GM10266 (cell line): ENCODE measurements at regions not wholly inside any gene's neighbourhood (a gene's known extent, or its start where the extent isn't known, plus 50 kb on each side); places are given as distances from the start of the nearest gene placed in this dataset.

ENCODE experiments used
- DNase-seq: peaks from one replicate; pipeline ENCODE4 v3.0.0; 2012; ENCODE audit errors: extremely low spot score
- TF ChIP-seq, protein P1 (sequence below): IDR thresholded peaks from 2 replicates; pipeline ENCODE4 v1.5.1; 2012; ENCODE audit warnings: mild to moderate bottlenecking, low read depth; ENCODE audit not compliant: control insufficient read depth, insufficient read depth; ENCODE audit errors: missing control alignments

DNA sequence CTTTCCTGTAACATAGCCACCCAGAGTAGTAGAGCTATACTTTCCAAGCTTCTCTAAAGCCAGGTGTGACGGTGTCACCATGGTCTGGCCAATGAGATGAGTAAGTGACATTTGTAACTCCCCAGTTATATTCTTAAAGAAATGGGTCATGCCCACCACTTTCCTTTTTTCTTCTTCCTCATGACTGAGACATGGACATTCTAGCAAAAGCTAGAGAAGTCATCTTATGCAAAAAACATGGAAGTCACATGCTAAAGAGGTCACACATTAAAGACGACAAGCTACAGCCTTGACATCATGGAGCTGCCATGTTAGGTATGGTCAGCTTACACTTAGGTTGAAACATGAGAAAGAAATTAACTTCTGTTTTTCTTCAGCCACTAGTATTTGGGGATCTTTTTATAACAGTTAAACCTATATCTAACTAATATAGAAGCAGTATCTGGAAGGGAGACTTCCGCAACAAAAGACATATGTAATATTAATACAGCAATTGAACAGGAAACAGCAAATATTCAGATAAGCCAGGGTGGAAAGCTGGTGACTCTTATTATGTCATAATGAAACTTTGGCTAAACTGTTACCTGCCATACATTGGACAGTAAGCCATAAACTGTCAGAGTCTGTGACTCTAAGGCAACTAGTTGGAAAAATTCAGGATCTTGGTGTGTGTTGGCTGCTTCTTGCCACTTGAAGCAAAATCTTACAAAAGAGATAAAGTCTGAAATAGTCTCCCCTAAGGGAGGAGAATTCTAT is 54.7 kb upstream of the SNX2 start:
- no peak for DNase-seq
- TF ChIP-seq, protein P1, sequence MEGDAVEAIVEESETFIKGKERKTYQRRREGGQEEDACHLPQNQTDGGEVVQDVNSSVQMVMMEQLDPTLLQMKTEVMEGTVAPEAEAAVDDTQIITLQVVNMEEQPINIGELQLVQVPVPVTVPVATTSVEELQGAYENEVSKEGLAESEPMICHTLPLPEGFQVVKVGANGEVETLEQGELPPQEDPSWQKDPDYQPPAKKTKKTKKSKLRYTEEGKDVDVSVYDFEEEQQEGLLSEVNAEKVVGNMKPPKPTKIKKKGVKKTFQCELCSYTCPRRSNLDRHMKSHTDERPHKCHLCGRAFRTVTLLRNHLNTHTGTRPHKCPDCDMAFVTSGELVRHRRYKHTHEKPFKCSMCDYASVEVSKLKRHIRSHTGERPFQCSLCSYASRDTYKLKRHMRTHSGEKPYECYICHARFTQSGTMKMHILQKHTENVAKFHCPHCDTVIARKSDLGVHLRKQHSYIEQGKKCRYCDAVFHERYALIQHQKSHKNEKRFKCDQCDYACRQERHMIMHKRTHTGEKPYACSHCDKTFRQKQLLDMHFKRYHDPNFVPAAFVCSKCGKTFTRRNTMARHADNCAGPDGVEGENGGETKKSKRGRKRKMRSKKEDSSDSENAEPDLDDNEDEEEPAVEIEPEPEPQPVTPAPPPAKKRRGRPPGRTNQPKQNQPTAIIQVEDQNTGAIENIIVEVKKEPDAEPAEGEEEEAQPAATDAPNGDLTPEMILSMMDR: no peak

DNA sequence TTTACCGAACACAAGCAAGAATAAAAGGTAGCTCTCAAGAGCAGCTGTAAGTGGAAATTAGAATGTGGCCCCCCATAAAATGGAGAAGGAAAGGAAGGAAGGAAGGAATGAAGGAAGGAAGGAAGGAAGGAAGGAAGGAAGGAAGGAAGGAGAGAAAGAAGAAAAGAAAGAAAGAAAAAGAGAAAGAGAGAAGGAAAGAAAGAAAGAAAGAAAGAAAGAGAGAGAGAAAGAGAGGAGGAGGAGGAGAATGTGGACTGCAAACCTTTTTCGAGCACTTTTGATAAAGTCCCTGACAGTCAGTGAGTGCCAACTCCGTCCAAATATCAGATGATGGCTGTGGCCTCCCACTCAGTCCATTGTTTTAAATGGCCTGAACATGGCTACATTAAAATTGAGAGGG is 53.8 kb upstream of the SNX2 start:
- TF ChIP-seq, protein P1: no peak
- no peak for DNase-seq

DNA sequence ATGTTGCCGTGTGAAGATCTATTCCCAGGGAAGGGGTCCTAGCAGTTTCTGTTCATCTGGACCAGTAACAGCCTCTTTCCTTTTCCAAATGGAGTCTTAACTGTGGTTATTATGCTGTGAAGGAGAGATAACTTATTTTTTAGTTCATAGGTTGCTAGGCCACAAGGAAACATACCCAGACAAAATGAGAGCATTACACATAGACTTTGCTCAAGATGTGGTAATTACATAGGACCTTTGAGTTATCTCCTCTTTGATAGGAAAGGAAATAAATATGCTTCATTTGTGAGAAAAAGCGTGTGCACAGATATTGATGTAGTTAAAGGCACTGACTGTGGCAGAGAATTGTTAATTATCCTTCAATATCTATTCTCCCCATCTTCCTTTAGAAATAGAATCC is 52.5 kb upstream of the SNX2 start:
- TF ChIP-seq, protein P1: no peak
- no peak for DNase-seq

DNA sequence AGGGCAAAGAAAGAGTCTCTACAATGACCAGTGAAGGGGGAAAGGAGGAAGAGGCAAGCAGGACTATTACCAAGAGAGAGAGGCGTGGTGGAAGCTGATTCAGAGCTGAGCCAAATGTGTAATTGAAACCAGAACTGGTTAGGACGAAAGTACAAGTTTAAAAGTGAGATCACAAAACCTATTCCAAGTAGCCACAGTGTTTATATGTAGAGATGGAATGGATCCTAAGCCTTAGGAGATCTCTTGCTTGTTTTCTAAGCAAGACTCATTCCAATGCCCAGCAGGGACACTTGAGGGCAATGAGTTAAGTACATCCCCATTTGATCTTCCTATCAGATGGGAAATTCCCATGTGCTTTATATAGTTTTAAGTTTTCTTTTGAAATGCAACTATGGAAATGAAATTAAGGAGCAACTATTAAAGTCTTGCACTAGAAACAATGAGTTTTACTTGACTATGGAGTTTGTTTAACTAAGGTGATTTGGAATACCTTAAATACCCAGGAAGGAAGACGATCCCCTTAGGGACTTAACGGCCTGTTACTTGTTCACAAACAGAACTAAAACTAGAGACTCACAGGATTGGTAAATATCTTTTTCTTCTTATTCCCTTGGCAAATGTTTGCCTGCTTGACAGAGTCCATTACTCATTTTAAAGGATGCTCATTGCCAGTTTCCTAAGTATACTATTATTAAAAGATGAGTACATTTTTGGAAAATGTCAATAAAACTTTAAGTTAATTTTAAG is 51.1 kb upstream of the SNX2 start:
- TF ChIP-seq, protein P1: no peak
- peak; percentile 49 for DNase-seq
